Liver (tissue), 7 donors: ENCODE measurements at regions not wholly inside any gene's neighbourhood (a gene's known extent, or its start where the extent isn't known, plus 50 kb on each side); places are given as distances from the start of the nearest gene placed in this dataset.

Source experiments
- DNase-seq: peaks from one replicate; pipeline ENCODE4 v3.0.0-alpha.2; 2017; ENCODE audit warnings: low spot score
- H3K27ac ChIP-seq, 2 donors: one replicate each; pipeline ENCODE4 v1.7.0; 2013; ENCODE audit warnings: inconsistent platforms in 2 of 2, low read length in 2 of 2, control low read depth in 1 of 2, low read depth in 1 of 2, mild to moderate bottlenecking in 1 of 2
- H3K27me3 ChIP-seq, 4 donors: one replicate each; pipeline versions ENCODE4 v1.6.1 to v1.7.0; 2013; ENCODE audit warnings: low read length in 3 of 4, inconsistent platforms in 1 of 4, mild to moderate bottlenecking in 1 of 4, moderate library complexity in 1 of 4; ENCODE audit not compliant: control insufficient read depth in 4 of 4, insufficient read depth in 4 of 4
- H3K36me3 ChIP-seq, 4 donors: one replicate each; pipeline versions ENCODE4 v1.6.1 to v1.7.0; 2013; ENCODE audit warnings: low read length in 3 of 4, mild to moderate bottlenecking in 3 of 4, low read depth in 1 of 4, moderate library complexity in 1 of 4; ENCODE audit not compliant: control insufficient read depth in 4 of 4, insufficient read depth in 3 of 4
- H3K4me1 ChIP-seq, 4 donors: one replicate each; pipeline versions ENCODE4 v1.6.1 to v1.7.0; 2013; ENCODE audit warnings: low read length in 3 of 4, mild to moderate bottlenecking in 3 of 4, moderate library complexity in 1 of 4; ENCODE audit not compliant: control insufficient read depth in 4 of 4, insufficient read depth in 4 of 4
- H3K4me3 ChIP-seq, 3 donors: one replicate each; pipeline versions ENCODE4 v1.6.1 to v1.7.0; 2013; ENCODE audit warnings: low read length in 3 of 3, control low read depth in 1 of 3, low read depth in 1 of 3, mild to moderate bottlenecking in 1 of 3
- H3K9ac ChIP-seq, 2 donors: one replicate each; pipeline ENCODE4 v1.7.0; 2013; ENCODE audit warnings: low read length in 2 of 2, mild to moderate bottlenecking in 2 of 2, moderate library complexity in 2 of 2, control low read depth in 1 of 2, low read depth in 1 of 2
- H3K9me3 ChIP-seq, 4 donors: one replicate each; pipeline versions ENCODE4 v1.6.1 to v1.7.0; 2013; ENCODE audit warnings: low read length in 3 of 4; ENCODE audit not compliant: control insufficient read depth in 4 of 4
- EGR1 ChIP-seq, 2 donors: IDR thresholded peaks; 2 replicates each; pipeline ENCODE4 v1.6.1; 2016 to 2018; ENCODE audit warnings: antibody characterized with exemption in 2 of 2, low read depth in 2 of 2
- FOXA1 ChIP-seq: IDR thresholded peaks from 2 replicates; pipeline ENCODE4 v1.6.1; 2016; ENCODE audit warnings: antibody characterized with exemption
- FOXA2 ChIP-seq: IDR thresholded peaks from 2 replicates; pipeline ENCODE4 v1.6.1; 2016; ENCODE audit warnings: antibody characterized with exemption
- GABPA ChIP-seq, 2 donors: IDR thresholded peaks in 1 of 2; conservative IDR thresholded peaks in 1 of 2; 2 replicates each; pipeline ENCODE4 v1.6.1; 2016; ENCODE audit warnings: antibody characterized with exemption in 2 of 2, mild to moderate bottlenecking in 1 of 2, moderate library complexity in 1 of 2
- HNF4A ChIP-seq, 2 donors: conservative IDR thresholded peaks; 2 replicates each; pipeline ENCODE4 v1.6.1; 2016; ENCODE audit warnings: antibody characterized with exemption in 2 of 2, mild to moderate bottlenecking in 2 of 2
- HNF4G ChIP-seq: IDR thresholded peaks from 2 replicates; pipeline ENCODE4 v1.6.1; 2016; ENCODE audit warnings: antibody characterized with exemption
- JUND ChIP-seq, 2 donors: IDR thresholded peaks; 2 replicates each; pipeline ENCODE4 v1.6.1; 2016; ENCODE audit warnings: antibody characterized with exemption in 2 of 2
- NR2F2 ChIP-seq: IDR thresholded peaks from 2 replicates; pipeline ENCODE4 v1.6.1; 2016; ENCODE audit warnings: antibody characterized with exemption
- RAD21 ChIP-seq, 2 donors: IDR thresholded peaks; 2 replicates each; pipeline ENCODE4 v1.6.1; 2016; ENCODE audit warnings: antibody characterized with exemption in 2 of 2, mild to moderate bottlenecking in 2 of 2
- RXRA ChIP-seq, 2 donors: IDR thresholded peaks; 2 replicates each; pipeline ENCODE4 v1.6.1; 2017 to 2018; ENCODE audit warnings: antibody characterized with exemption in 2 of 2, mild to moderate bottlenecking in 1 of 2
- SP1 ChIP-seq: IDR thresholded peaks from 2 replicates; pipeline ENCODE4 v1.6.1; 2018; ENCODE audit warnings: antibody characterized with exemption, mild to moderate bottlenecking
- TAF1 ChIP-seq: conservative IDR thresholded peaks from 2 replicates; pipeline ENCODE4 v1.6.1; 2016; ENCODE audit warnings: antibody characterized with exemption, mild to moderate bottlenecking
- YY1 ChIP-seq: IDR thresholded peaks from 2 replicates; pipeline ENCODE4 v1.6.1; 2016; ENCODE audit warnings: antibody characterized with exemption, mild to moderate bottlenecking
- WGBS: extraction: QIAGEN DNeasy Blood & Tissue Kit; methylation state at CpG from one replicate; pipeline ENCODE4 v1.1.7; 2013; 5-methylcytosine and 5-hydroxymethylcytosine counted together
- TF ChIP-seq, protein P1 (sequence below): IDR thresholded peaks from 2 replicates; pipeline ENCODE4 v1.6.1; 2016; ENCODE audit warnings: antibody characterized with exemption
- TF ChIP-seq, protein P2 (sequence below): IDR thresholded peaks from 2 replicates; pipeline ENCODE4 v1.6.1; 2016; ENCODE audit warnings: antibody characterized with exemption, mild to moderate bottlenecking
- TF ChIP-seq, protein P3 (sequence below): IDR thresholded peaks from 2 replicates; pipeline ENCODE4 v1.6.1; 2016; ENCODE audit warnings: antibody characterized with exemption
- TF ChIP-seq, protein P4 (sequence below): IDR thresholded peaks from 2 replicates; pipeline ENCODE4 v1.6.1; 2016; ENCODE audit warnings: antibody characterized with exemption
- donor health status: healthy.
- donor health status: healthy.
- donor health status: healthy.
- donor health status: healthy.

DNA sequence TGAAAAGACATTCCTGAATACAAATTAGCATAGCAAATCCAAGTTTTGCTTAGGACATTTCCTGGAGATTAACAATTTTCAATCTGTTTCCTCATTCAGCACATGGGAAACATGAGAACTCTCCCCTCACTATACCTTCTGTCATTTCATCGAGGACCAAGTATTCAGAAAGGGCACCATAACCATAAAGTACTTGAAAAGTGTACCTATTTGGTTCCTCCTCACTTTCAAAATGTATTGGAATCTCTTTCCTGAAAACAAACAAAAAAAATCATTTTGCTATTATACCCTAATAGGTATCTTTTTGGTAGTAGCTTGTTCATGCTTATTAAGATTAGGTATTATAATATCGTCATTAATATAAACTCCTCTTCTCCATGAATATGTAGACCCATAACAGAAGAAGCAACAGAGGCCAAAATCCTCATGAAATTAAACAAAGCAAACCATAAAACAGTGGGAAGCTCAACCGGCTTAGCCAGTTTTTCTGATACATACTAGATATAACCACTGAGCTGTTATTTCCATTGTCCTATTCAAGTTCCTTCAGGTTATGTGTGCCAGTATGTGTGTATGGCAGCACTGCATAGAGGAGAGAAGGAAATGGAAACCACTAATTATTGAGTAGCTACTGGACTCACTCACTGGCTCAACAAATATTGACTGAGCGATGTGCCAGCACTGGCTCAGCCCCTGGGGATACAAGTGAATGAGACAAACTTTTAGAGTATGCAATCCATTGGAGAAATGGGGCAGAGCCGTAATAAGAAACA is 274.0 kb downstream of the MAFB start:
- Histone ChIP-seq H3K36me3 (no peaks in the 10 kb centered on the region), H3K9ac (no peak overlapping the region)
- DNase-seq = no peak

DNA sequence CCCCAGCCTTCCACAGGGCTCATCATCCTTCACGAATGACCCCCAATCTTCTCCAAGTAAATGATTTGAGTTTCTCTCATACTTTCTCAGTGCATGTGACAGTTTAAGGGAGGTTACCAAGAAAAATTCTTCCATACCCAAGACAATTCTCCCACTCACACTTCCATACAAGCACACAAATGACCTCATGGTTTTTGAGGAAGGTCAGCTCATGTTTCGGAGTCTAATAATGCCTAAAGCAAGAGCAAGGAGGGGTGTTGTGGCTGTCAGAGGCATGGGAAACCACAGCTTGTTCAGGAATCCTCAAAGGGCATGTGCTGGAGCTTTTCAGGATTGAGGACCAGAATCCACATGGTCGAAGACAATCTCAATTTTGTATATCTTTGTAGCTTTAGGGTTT is 279.0 kb downstream of the MAFB start:
- 83% methylated on average over 3 of the region's 3 CpGs for WGBS
- no peaks in the 10 kb centered on the region for H3K27me3 ChIP-seq
- H3K36me3 ChIP-seq = no peaks in the 10 kb centered on the region
- no peak overlapping the region for H3K27ac ChIP-seq
- H3K9ac ChIP-seq = no peak overlapping the region
- DNase-seq = no peak
- H3K4me1 ChIP-seq = no peaks in the 10 kb centered on the region
- no peak overlapping the region for H3K4me3 ChIP-seq
- no peaks in the 10 kb centered on the region for H3K9me3 ChIP-seq
- no peak for TF ChIP-seq FOXA2
- no peak for TF ChIP-seq JUND (IDR thresholded peaks at IDR 0.05)
- TF ChIP-seq EGR1 (IDR thresholded peaks at IDR 0.05; ENCODE audit: low read depth in 2 of 2) = no peak
- TF ChIP-seq, protein P1, sequence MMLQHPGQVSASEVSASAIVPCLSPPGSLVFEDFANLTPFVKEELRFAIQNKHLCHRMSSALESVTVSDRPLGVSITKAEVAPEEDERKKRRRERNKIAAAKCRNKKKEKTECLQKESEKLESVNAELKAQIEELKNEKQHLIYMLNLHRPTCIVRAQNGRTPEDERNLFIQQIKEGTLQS = no peak
- no peak for TF ChIP-seq HNF4A (conservative IDR thresholded peaks at IDR 0.05)
- no peak for TF ChIP-seq SP1
- TF ChIP-seq HNF4G = no peak
- TF ChIP-seq RXRA (IDR thresholded peaks at IDR 0.05) = no peak
- TF ChIP-seq, protein P2, sequence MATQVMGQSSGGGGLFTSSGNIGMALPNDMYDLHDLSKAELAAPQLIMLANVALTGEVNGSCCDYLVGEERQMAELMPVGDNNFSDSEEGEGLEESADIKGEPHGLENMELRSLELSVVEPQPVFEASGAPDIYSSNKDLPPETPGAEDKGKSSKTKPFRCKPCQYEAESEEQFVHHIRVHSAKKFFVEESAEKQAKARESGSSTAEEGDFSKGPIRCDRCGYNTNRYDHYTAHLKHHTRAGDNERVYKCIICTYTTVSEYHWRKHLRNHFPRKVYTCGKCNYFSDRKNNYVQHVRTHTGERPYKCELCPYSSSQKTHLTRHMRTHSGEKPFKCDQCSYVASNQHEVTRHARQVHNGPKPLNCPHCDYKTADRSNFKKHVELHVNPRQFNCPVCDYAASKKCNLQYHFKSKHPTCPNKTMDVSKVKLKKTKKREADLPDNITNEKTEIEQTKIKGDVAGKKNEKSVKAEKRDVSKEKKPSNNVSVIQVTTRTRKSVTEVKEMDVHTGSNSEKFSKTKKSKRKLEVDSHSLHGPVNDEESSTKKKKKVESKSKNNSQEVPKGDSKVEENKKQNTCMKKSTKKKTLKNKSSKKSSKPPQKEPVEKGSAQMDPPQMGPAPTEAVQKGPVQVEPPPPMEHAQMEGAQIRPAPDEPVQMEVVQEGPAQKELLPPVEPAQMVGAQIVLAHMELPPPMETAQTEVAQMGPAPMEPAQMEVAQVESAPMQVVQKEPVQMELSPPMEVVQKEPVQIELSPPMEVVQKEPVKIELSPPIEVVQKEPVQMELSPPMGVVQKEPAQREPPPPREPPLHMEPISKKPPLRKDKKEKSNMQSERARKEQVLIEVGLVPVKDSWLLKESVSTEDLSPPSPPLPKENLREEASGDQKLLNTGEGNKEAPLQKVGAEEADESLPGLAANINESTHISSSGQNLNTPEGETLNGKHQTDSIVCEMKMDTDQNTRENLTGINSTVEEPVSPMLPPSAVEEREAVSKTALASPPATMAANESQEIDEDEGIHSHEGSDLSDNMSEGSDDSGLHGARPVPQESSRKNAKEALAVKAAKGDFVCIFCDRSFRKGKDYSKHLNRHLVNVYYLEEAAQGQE = no peak
- no peak for TF ChIP-seq RAD21 (IDR thresholded peaks at IDR 0.05)
- TF ChIP-seq NR2F2 = no peak
- no peak for TF ChIP-seq GABPA (IDR thresholded peaks at IDR 0.05 in 1 of 2, conservative IDR thresholded peaks at IDR 0.05 in 1 of 2)

More for the DNA sequence above, 274.0 kb downstream of the MAFB start:
- Histone ChIP-seq H3K4me1 (no peaks in the 10 kb centered on the region), H3K9me3 (peaks cover 0 to 3% (median 0%) of the 10 kb centered on the region in 4 donors), H3K4me3 (no peak overlapping the region), H3K27me3 (no peaks in the 10 kb centered on the region), H3K27ac (no peak overlapping the region)
- WGBS = 72% methylated on average over 5 of the region's 5 CpGs
- TF ChIP-seq HNF4A (conservative IDR thresholded peaks at IDR 0.05) (no peak), YY1 (no peak), FOXA2 (no peak), TAF1 (no peak), NR2F2 (no peak), HNF4G (no peak), SP1 (no peak), GABPA (IDR thresholded peaks at IDR 0.05 in 1 of 2, conservative IDR thresholded peaks at IDR 0.05 in 1 of 2) (no peak), RXRA (IDR thresholded peaks at IDR 0.05) (no peak), FOXA1 (no peak), EGR1 (IDR thresholded peaks at IDR 0.05; ENCODE audit: low read depth in 2 of 2) (no peak)
- TF ChIP-seq, protein P1 = no peak
- TF ChIP-seq, protein P3, sequence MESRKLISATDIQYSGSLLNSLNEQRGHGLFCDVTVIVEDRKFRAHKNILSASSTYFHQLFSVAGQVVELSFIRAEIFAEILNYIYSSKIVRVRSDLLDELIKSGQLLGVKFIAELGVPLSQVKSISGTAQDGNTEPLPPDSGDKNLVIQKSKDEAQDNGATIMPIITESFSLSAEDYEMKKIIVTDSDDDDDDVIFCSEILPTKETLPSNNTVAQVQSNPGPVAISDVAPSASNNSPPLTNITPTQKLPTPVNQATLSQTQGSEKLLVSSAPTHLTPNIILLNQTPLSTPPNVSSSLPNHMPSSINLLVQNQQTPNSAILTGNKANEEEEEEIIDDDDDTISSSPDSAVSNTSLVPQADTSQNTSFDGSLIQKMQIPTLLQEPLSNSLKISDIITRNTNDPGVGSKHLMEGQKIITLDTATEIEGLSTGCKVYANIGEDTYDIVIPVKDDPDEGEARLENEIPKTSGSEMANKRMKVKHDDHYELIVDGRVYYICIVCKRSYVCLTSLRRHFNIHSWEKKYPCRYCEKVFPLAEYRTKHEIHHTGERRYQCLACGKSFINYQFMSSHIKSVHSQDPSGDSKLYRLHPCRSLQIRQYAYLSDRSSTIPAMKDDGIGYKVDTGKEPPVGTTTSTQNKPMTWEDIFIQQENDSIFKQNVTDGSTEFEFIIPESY = no peak
- TF ChIP-seq, protein P2 = no peak
- TF ChIP-seq, protein P4, sequence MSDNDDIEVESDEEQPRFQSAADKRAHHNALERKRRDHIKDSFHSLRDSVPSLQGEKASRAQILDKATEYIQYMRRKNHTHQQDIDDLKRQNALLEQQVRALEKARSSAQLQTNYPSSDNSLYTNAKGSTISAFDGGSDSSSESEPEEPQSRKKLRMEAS = no peak
